ENCODE measurements at regions not wholly inside any gene's neighbourhood (a gene's known extent, or its start where the extent isn't known, plus 50 kb on each side); places are given as distances from the start of the nearest gene placed in this dataset.

- TF ChIP-seq ZNF609 (CRISPR knock-in tag; IDR thresholded peaks at IDR 0.05; ENCODE audit: borderline replicate concordance) (no peak), ARID1B (IDR thresholded peaks at IDR 0.05) (no peak)
Measured at GRCh38 chr14:53596853-53597525, 359.6 kb downstream of the BMP4 start (continued).

- 0% methylated on average over 3 of the region's 3 CpGs for WGBS (ENCODE audit: insufficient coverage, low coverage, missing lambda C conversion rate)
- Histone ChIP-seq H3K4me1 (replicated peaks in 1 of 2; ENCODE audit: control insufficient read depth in 2 of 2, insufficient read depth in 2 of 2, low read length in 2 of 2) (no peaks in the 10 kb centered on the region), H3K4me2 (ENCODE audit: insufficient read depth, low read length) (no peak overlapping the region), H3K9me1 (ENCODE audit: control insufficient read depth, insufficient read depth, low read length) (no peaks in the 10 kb centered on the region), H3K27me3 (ENCODE audit: control insufficient read depth in 2 of 2, insufficient read depth in 2 of 2, low read length in 2 of 2) (no peaks in the 10 kb centered on the region), H3K9ac (ENCODE audit: insufficient read depth in 1 of 2, low read depth in 2 of 2, low read length in 2 of 2) (no peak overlapping the region), H3K36me3 (ENCODE audit: control insufficient read depth, insufficient read depth, low read length) (no peaks in the 10 kb centered on the region), H3K79me2 (ENCODE audit: control insufficient read depth, insufficient read depth, low read length) (no peaks in the 10 kb centered on the region), H3K9me3 (replicated peaks; ENCODE audit: control insufficient read depth, insufficient read depth, low read depth, low read length) (no peaks in the 10 kb centered on the region), H3K4me3 (no peak overlapping the region), H2AFZ (ENCODE audit: low read depth, low read length) (no peak overlapping the region), H3K27ac (ENCODE audit: extremely low read depth, low read depth, low read length) (no peak overlapping the region), H4K20me1 (replicated peaks; ENCODE audit: control insufficient read depth, insufficient read depth, low read length) (no peaks in the 10 kb centered on the region)
- POLR2A ChIA-PET, result no interaction called here
- FAIRE-seq (no peak), DNase-seq (ENCODE audit: extremely low read depth in 1 of 4, low spot score in 3 of 4) (no peak), ATAC-seq (no peak)
- in situ Hi-C loops (cut with MboI) (no loop called here), intact Hi-C loops (cut with micrococcal nuclease) (no loop called here)
- BruUV-seq (replicated peaks), result no TSS peak
- TF ChIP-seq TRIM28 (IDR thresholded peaks at IDR 0.05) (no peak), BDP1 (IDR thresholded peaks at IDR 0.05; ENCODE audit: insufficient read depth, insufficient read length) (no peak), TAF7 (tag; IDR thresholded peaks at IDR 0.05) (no peak), CTCF (IDR thresholded peaks at IDR 0.05 in 2 of 3, conservative IDR thresholded peaks at IDR 0.05 in 1 of 3; ENCODE audit: insufficient read depth in 2 of 3, low read depth in 1 of 3, low read length in 3 of 3) (no peak), THRA (IDR thresholded peaks at IDR 0.05) (no peak), PTRF (tag; IDR thresholded peaks at IDR 0.05) (no peak)
- CTCF ChIA-PET (ENCODE audit: low intra/inter-chr PET ratio), result no interaction called here
Measured at GRCh38 chr14:53591816-53592215, 364.8 kb downstream of the BMP4 start.
